ENCODE measurements at regions not wholly inside any gene's neighbourhood (a gene's known extent, or its start where the extent isn't known, plus 50 kb on each side); places are given as distances from the start of the nearest gene placed in this dataset.

- H3K36me3 Mint-ChIP-seq (ENCODE audit: low read depth): peaks cover 6% of the 10 kb centered on the region
- H3K4me1 Mint-ChIP-seq: peaks cover 4% of the 10 kb centered on the region
- H3K27ac Mint-ChIP-seq: no peak overlapping the region
- H3K9me3 ChIP-seq (ENCODE audit: control insufficient read depth, low read length, poor library complexity, severe bottlenecking): no peaks in the 10 kb centered on the region
- no peak overlapping the region for H3K4me3 Mint-ChIP-seq
- no peak for DNase-seq
- no peak for ATAC-seq
- H3K27me3 Mint-ChIP-seq: peaks cover 40% of the 10 kb centered on the region
These were observed 205.3 kb downstream of the CD83 start for GRCh38 chr6:14322841-14323240.

GRCh38 chr6:14326774-14327173, 209.2 kb downstream of the CD83 start:
- ATAC-seq (no peak), DNase-seq (no peak)
- Mint-ChIP-seq H3K4me3 (no peak overlapping the region), H3K36me3 (ENCODE audit: low read depth) (peaks cover 5% of the 10 kb centered on the region), H3K27ac (no peak overlapping the region), H3K4me1 (peaks cover 2% of the 10 kb centered on the region), H3K27me3 (peaks cover 22% of the 10 kb centered on the region)
- H3K9me3 ChIP-seq (ENCODE audit: control insufficient read depth, low read length, poor library complexity, severe bottlenecking): no peaks in the 10 kb centered on the region

GRCh38 chr6:14328163-14328562, 210.6 kb downstream of the CD83 start:
- Mint-ChIP-seq H3K4me3 (no peak overlapping the region), H3K36me3 (ENCODE audit: low read depth) (peaks cover 5% of the 10 kb centered on the region), H3K27me3 (peaks cover 8% of the 10 kb centered on the region), H3K27ac (no peak overlapping the region), H3K4me1 (peaks cover 2% of the 10 kb centered on the region)
- H3K9me3 ChIP-seq (ENCODE audit: control insufficient read depth, low read length, poor library complexity, severe bottlenecking): no peaks in the 10 kb centered on the region
- DNase-seq (no peak), ATAC-seq (no peak)

GRCh38 chr6:14333556-14334305, 216.2 kb downstream of the CD83 start:
- no peak overlapping the region for H3K27ac Mint-ChIP-seq
- DNase-seq (no peak), ATAC-seq (no peak)
- no peaks in the 10 kb centered on the region for H3K9me3 ChIP-seq (ENCODE audit: control insufficient read depth, low read length, poor library complexity, severe bottlenecking)
- H3K36me3 Mint-ChIP-seq (ENCODE audit: low read depth): peaks cover 5% of the 10 kb centered on the region
- no peaks in the 10 kb centered on the region for H3K4me1 Mint-ChIP-seq
- no peak overlapping the region for H3K4me3 Mint-ChIP-seq
- H3K27me3 Mint-ChIP-seq: no peaks in the 10 kb centered on the region

GRCh38 chr6:14335071-14335470, 217.5 kb downstream of the CD83 start:
- peaks cover 2% of the 10 kb centered on the region for H3K36me3 Mint-ChIP-seq (ENCODE audit: low read depth)
- H3K27ac Mint-ChIP-seq: no peak overlapping the region
- H3K9me3 ChIP-seq (ENCODE audit: control insufficient read depth, low read length, poor library complexity, severe bottlenecking): no peaks in the 10 kb centered on the region
- ATAC-seq (no peak), DNase-seq (no peak)
- H3K4me3 Mint-ChIP-seq: no peak overlapping the region
- H3K27me3 Mint-ChIP-seq: no peaks in the 10 kb centered on the region
- H3K4me1 Mint-ChIP-seq: no peaks in the 10 kb centered on the region

GRCh38 chr6:14337152-14337551, 219.6 kb downstream of the CD83 start:
- Mint-ChIP-seq H3K4me1 (no peaks in the 10 kb centered on the region), H3K36me3 (ENCODE audit: low read depth) (peaks cover 2% of the 10 kb centered on the region), H3K4me3 (no peak overlapping the region), H3K27ac (no peak overlapping the region), H3K27me3 (no peaks in the 10 kb centered on the region)
- DNase-seq (no peak), ATAC-seq (no peak)
- H3K9me3 ChIP-seq (ENCODE audit: control insufficient read depth, low read length, poor library complexity, severe bottlenecking): no peaks in the 10 kb centered on the region

GRCh38 chr6:14339172-14339571, 221.6 kb downstream of the CD83 start:
- no peak overlapping the region for H3K4me3 Mint-ChIP-seq
- no peaks in the 10 kb centered on the region for H3K4me1 Mint-ChIP-seq
- H3K9me3 ChIP-seq (ENCODE audit: control insufficient read depth, low read length, poor library complexity, severe bottlenecking): no peaks in the 10 kb centered on the region
- no peak for DNase-seq
- peaks cover 2% of the 10 kb centered on the region for H3K36me3 Mint-ChIP-seq (ENCODE audit: low read depth)
- H3K27me3 Mint-ChIP-seq: no peaks in the 10 kb centered on the region
- no peak for ATAC-seq
- H3K27ac Mint-ChIP-seq: no peak overlapping the region

GRCh38 chr6:14339711-14340584, 222.4 kb downstream of the CD83 start:
- H3K27ac Mint-ChIP-seq: no peak overlapping the region
- no peak for ATAC-seq

GRCh38 chr6:14344486-14344885, 226.9 kb downstream of the CD83 start:
- H3K27me3 Mint-ChIP-seq: peaks cover 13% of the 10 kb centered on the region
- H3K27ac Mint-ChIP-seq: no peak overlapping the region
- H3K9me3 ChIP-seq (ENCODE audit: control insufficient read depth, low read length, poor library complexity, severe bottlenecking): no peaks in the 10 kb centered on the region
- no peak for ATAC-seq
- H3K4me1 Mint-ChIP-seq: no peaks in the 10 kb centered on the region
- peaks cover 2% of the 10 kb centered on the region for H3K36me3 Mint-ChIP-seq (ENCODE audit: low read depth)
- no peak overlapping the region for H3K4me3 Mint-ChIP-seq
- DNase-seq: no peak

More at GRCh38 chr6:14339711-14340584, 222.4 kb downstream of the CD83 start:
- no peaks in the 10 kb centered on the region for H3K9me3 ChIP-seq (ENCODE audit: control insufficient read depth, low read length, poor library complexity, severe bottlenecking)
- H3K27me3 Mint-ChIP-seq: no peaks in the 10 kb centered on the region
- peaks cover 2% of the 10 kb centered on the region for H3K36me3 Mint-ChIP-seq (ENCODE audit: low read depth)
- H3K4me3 Mint-ChIP-seq: no peak overlapping the region
- no peak for DNase-seq
- H3K4me1 Mint-ChIP-seq: no peaks in the 10 kb centered on the region

GRCh38 chr6:14348389-14348788, 230.8 kb downstream of the CD83 start:
- H3K9me3 ChIP-seq (ENCODE audit: control insufficient read depth, low read length, poor library complexity, severe bottlenecking): no peaks in the 10 kb centered on the region
- ATAC-seq (no peak), DNase-seq (no peak)
- H3K27me3 Mint-ChIP-seq: peaks cover 13% of the 10 kb centered on the region
- H3K27ac Mint-ChIP-seq: no peak overlapping the region
- no peak overlapping the region for H3K4me3 Mint-ChIP-seq
- H3K4me1 Mint-ChIP-seq: no peaks in the 10 kb centered on the region
- peaks cover 2% of the 10 kb centered on the region for H3K36me3 Mint-ChIP-seq (ENCODE audit: low read depth)

GRCh38 chr6:14349507-14349906, 231.9 kb downstream of the CD83 start:
- peaks cover 13% of the 10 kb centered on the region for H3K27me3 Mint-ChIP-seq
- DNase-seq: no peak
- no peak overlapping the region for H3K4me3 Mint-ChIP-seq
- peaks cover 2% of the 10 kb centered on the region for H3K36me3 Mint-ChIP-seq (ENCODE audit: low read depth)
- H3K9me3 ChIP-seq (ENCODE audit: control insufficient read depth, low read length, poor library complexity, severe bottlenecking): no peaks in the 10 kb centered on the region
- H3K27ac Mint-ChIP-seq: no peak overlapping the region
- ATAC-seq: no peak
- H3K4me1 Mint-ChIP-seq: no peaks in the 10 kb centered on the region

- Mint-ChIP-seq H3K4me3 (no peak overlapping the region), H3K36me3 (ENCODE audit: low read depth) (peaks cover 2% of the 10 kb centered on the region), H3K4me1 (peaks cover 4% of the 10 kb centered on the region), H3K27me3 (peaks cover 13% of the 10 kb centered on the region), H3K27ac (no peak overlapping the region)
- no peaks in the 10 kb centered on the region for H3K9me3 ChIP-seq (ENCODE audit: control insufficient read depth, low read length, poor library complexity, severe bottlenecking)
- no peak for DNase-seq
- no peak for ATAC-seq
These were observed 232.6 kb downstream of the CD83 start for GRCh38 chr6:14350210-14350609.

- H3K9me3 ChIP-seq (ENCODE audit: control insufficient read depth, low read length, poor library complexity, severe bottlenecking): no peaks in the 10 kb centered on the region
- Mint-ChIP-seq H3K27ac (no peak overlapping the region), H3K4me1 (peaks cover 4% of the 10 kb centered on the region), H3K36me3 (ENCODE audit: low read depth) (peaks cover 2% of the 10 kb centered on the region), H3K27me3 (peaks cover 1% of the 10 kb centered on the region), H3K4me3 (no peak overlapping the region)
- no peak for DNase-seq
- ATAC-seq: no peak
These were observed 235.7 kb downstream of the CD83 start for GRCh38 chr6:14353281-14353680.
